K562 (cell line): ENCODE measurements at regions not wholly inside any gene's neighbourhood (a gene's known extent, or its start where the extent isn't known, plus 50 kb on each side); places are given as distances from the start of the nearest gene placed in this dataset.
"Not testable (repeated sequence)": the region's sequence is repeated elsewhere in the genome, so short reads cannot be mapped to it uniquely, and the experiment has no call there.

Experiments
- EZH2 ChIP-seq: IDR thresholded peaks from 2 replicates; pipeline ENCODE4 v1.6.1; 2012; ENCODE audit warnings: low read depth, mild to moderate bottlenecking, inconsistent platforms, low read length, borderline replicate concordance
- GTF2F1 ChIP-seq: IDR thresholded peaks from 2 replicates; pipeline ENCODE4 v1.6.1; 2011; ENCODE audit warnings: low read depth, low read length, improper control_type of control experiment
- IRF2 ChIP-seq: sonication (generic); formaldehyde crosslinking; IDR thresholded peaks from 2 replicates; pipeline ENCODE4 v1.8.1; 2022; ENCODE audit warnings: mild to moderate bottlenecking, missing genetic modification reagents
- NELFE ChIP-seq: IDR thresholded peaks from 2 replicates; pipeline ENCODE4 v1.6.1; 2011; ENCODE audit warnings: mild to moderate bottlenecking; ENCODE audit not compliant: insufficient read depth, insufficient read length
- SMARCA4 ChIP-seq: fragments of 450-650 bp; IDR thresholded peaks from 2 replicates; pipeline ENCODE4 v1.6.1; 2016
- ZNF707 ChIP-seq: fragments of 250-450 bp; sonication (Bioruptor Pico); conservative IDR thresholded peaks from 2 replicates; pipeline ENCODE4 v1.8.0; 2022; ENCODE audit warnings: inconsistent platforms, mild to moderate bottlenecking, moderate library complexity
- TF ChIP-seq, protein P1 (sequence below), 3 experiments: IDR thresholded peaks in 2 of 3; conservative IDR thresholded peaks in 1 of 3; 2 replicates each; pipeline ENCODE4 v1.5.1; 2011 to 2012; ENCODE audit warnings: low read length in 3 of 3, mild to moderate bottlenecking in 3 of 3, control low read depth in 2 of 3, improper control_type of control experiment in 1 of 3, inconsistent platforms in 1 of 3, low read depth in 1 of 3, mixed read lengths in 1 of 3, moderate library complexity in 1 of 3; ENCODE audit not compliant: insufficient read depth in 2 of 3

DNA sequence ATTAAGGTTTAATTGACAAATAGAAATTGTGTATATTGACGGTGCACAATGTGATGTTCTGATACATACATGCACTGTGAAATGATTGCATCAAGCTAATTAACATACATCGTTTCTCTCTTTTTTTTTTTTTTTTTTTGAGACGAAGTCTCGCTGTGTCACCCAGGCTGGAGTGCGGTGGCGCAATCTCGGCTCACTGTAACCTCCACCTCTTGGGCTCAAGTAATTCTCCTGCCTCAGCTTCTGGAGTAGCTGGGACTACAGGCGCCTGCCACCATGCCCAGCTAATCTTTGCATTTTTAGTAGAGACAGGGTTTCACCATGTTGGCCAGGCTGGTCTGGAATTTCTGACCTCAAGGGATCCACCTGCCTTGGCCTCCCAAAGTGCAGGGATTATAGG is 69.9 kb upstream of the JCAD start:
- not testable (repeated sequence) for TF ChIP-seq EZH2; GTF2F1; IRF2 (CRISPR knock-in tag); NELFE; SMARCA4; ZNF707 (CRISPR knock-in tag)
- TF ChIP-seq, protein P1, sequence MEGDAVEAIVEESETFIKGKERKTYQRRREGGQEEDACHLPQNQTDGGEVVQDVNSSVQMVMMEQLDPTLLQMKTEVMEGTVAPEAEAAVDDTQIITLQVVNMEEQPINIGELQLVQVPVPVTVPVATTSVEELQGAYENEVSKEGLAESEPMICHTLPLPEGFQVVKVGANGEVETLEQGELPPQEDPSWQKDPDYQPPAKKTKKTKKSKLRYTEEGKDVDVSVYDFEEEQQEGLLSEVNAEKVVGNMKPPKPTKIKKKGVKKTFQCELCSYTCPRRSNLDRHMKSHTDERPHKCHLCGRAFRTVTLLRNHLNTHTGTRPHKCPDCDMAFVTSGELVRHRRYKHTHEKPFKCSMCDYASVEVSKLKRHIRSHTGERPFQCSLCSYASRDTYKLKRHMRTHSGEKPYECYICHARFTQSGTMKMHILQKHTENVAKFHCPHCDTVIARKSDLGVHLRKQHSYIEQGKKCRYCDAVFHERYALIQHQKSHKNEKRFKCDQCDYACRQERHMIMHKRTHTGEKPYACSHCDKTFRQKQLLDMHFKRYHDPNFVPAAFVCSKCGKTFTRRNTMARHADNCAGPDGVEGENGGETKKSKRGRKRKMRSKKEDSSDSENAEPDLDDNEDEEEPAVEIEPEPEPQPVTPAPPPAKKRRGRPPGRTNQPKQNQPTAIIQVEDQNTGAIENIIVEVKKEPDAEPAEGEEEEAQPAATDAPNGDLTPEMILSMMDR (IDR thresholded peaks at IDR 0.05 in 2 of 3, conservative IDR thresholded peaks at IDR 0.05 in 1 of 3; ENCODE audit: insufficient read depth in 2 of 3, low read depth in 1 of 3, low read length in 3 of 3), result not testable (repeated sequence)
